ENCODE measurements at regions not wholly inside any gene's neighbourhood (a gene's known extent, or its start where the extent isn't known, plus 50 kb on each side); places are given as distances from the start of the nearest gene placed in this dataset.

DNA sequence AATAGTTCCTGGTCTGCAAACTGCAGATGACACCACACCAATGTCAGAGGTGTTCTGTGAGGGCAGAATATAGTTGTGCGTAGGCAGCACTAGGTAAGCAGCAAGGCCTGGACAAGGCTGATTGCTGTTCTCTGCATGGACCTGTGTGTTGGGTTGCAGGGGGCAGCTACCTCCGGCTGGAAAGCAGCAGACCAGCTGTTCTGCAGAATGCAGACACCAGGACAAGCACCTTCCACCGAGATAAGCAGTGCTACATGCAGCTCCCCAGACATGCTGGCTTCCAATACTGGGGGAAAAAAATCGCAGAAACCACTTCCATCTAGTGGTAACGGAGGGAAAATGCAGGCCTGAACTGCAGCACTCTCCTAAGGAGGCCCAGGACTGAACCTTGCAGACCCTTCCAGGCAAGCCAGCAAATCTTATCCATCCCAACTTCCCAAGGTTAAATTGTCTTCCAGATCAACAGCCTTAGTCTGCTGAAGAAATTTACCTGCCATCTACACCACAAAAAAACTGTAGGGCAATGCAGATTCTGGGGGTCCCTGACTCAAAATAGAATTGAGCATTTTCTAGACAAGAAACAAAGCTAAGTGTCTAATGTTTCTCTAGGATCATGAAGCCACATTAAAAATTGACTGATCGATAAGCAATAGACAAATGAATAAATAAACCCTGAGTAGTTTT is 50.5 kb upstream of the COBL start:
- DNase-seq (ENCODE audit: low read depth), result no peak

All from activated T-cell treated with anti-CD3 and anti-CD28 coated beads for 1 hour (primary cell).